DOHH2 (cell line): ENCODE measurements at regions not wholly inside any gene's neighbourhood (a gene's known extent, or its start where the extent isn't known, plus 50 kb on each side); places are given as distances from the start of the nearest gene placed in this dataset.

Experiments
- EZH2phosphoT487 ChIP-seq: fragments of 200-600 bp; sonication (generic); IDR thresholded peaks from 2 replicates; pipeline ENCODE4 v1.6.1; 2017; ENCODE audit warnings: borderline replicate concordance, mild to moderate bottlenecking, antibody characterized with exemption, low read length, moderate library complexity, mixed read lengths
- TF ChIP-seq, protein P1 (sequence below): fragments of 200-600 bp; sonication (generic); IDR thresholded peaks from one replicate; pipeline ENCODE4 v1.5.1; 2014; ENCODE audit warnings: antibody characterized with exemption, mild to moderate bottlenecking, low read depth, low read length; ENCODE audit not compliant: poor library complexity, severe bottlenecking

DNA sequence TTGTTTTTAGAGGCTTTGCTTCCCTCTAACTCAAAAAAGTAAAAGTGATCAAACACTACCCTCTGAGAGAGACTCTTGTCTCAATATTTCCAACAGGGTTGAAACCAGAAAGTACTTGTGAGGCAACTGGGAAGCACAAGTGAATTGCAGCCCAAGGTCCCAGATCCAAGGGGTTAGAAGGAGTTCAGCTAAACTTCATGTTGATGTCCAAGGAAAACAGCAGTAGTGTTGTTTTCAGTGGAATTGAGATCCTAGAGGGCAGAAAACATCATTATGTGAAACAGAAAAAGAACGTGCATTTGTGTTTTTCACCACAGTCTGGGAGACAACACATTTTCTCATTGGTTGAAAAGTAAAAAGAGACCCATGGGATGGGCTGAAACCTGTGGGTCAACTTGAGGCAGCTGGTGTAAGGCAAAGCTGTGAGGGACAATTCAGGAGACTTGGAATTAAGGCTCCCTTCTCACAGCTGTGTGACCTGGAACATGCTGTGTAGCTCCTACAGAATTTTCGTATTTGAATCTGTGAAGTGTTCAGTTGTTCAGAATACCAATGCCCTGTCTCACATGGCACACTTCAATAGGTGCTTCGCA lies 508.3 kb downstream of the BMP2 start:
- TF ChIP-seq, protein P1, sequence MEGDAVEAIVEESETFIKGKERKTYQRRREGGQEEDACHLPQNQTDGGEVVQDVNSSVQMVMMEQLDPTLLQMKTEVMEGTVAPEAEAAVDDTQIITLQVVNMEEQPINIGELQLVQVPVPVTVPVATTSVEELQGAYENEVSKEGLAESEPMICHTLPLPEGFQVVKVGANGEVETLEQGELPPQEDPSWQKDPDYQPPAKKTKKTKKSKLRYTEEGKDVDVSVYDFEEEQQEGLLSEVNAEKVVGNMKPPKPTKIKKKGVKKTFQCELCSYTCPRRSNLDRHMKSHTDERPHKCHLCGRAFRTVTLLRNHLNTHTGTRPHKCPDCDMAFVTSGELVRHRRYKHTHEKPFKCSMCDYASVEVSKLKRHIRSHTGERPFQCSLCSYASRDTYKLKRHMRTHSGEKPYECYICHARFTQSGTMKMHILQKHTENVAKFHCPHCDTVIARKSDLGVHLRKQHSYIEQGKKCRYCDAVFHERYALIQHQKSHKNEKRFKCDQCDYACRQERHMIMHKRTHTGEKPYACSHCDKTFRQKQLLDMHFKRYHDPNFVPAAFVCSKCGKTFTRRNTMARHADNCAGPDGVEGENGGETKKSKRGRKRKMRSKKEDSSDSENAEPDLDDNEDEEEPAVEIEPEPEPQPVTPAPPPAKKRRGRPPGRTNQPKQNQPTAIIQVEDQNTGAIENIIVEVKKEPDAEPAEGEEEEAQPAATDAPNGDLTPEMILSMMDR = no peak
- TF ChIP-seq EZH2phosphoT487 = no peak
